GM12892 (cell line): ENCODE measurements at regions not wholly inside any gene's neighbourhood (a gene's known extent, or its start where the extent isn't known, plus 50 kb on each side); places are given as distances from the start of the nearest gene placed in this dataset.
A peak's percentile ranks its signal among the peaks of the same experiment; 100 is the strongest.

ENCODE experiments used
- DNase-seq: peaks from one replicate; pipeline ENCODE4 v3.0.0; 2011; ENCODE audit not compliant: insufficient read length
- FAIRE-seq: peaks from 2 replicates; lab custom pipeline; 2011; peaks lifted over from hg19 to GRCh38; lab: Jason Lieb, UNC
- POLR2A ChIP-seq: IDR thresholded peaks from 2 replicates; pipeline ENCODE4 v1.6.1; 2011; ENCODE audit warnings: low read depth, low read length, control low read depth
- POLR2AphosphoS5 ChIP-seq: IDR thresholded peaks from 2 replicates; pipeline ENCODE4 v1.6.1; 2011; ENCODE audit warnings: low read depth, low read length, control low read depth
- TAF1 ChIP-seq: IDR thresholded peaks from 2 replicates; pipeline ENCODE4 v1.6.1; 2011; ENCODE audit warnings: low read depth, mild to moderate bottlenecking, control low read depth, low read length, borderline replicate concordance

DNA sequence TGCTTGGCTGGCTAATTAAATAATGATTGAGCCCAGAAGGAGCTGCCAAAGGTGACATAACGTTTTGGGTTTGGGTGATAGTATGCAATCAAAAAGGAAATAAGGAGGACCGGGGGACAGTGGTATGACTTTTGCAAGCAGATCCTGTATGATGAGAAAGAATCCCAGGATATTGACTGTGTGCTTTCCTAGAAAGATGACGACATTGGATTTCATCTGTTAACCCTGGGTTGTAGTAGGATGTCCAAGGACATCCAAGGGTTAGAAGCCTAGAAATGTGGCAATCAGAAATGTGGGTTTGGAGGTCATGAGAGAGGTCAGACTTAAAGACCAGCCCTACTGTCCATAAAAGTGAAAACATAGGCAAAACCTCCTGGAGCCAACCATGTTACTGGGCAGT is 50.3 kb upstream of the HMHB1 start:
- no peak for TF ChIP-seq POLR2AphosphoS5
- TF ChIP-seq POLR2A = no peak
- no peak for TF ChIP-seq TAF1
- FAIRE-seq = peak; percentile 21
- DNase-seq = no peak

DNA sequence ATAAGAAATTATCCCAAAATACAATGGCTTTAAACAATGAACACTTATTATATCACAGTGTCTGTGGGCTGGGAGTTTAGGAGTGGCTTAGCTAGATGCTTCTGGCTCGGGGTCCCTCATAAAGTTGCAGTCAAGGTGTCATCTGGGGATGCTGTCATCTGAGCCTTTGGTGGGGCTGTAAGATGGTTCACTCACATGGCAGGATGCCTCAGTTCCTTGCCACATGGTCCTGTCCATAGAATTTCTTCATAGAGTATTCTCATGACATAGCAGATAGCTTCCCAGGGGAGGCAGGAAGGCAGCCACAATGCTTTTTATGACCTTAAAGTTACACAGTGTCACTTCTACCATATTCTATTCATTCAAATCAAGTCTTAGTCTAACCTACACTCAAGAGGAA is 51.2 kb upstream of the HMHB1 start:
- no peak for DNase-seq
- peak; percentile 33 for FAIRE-seq
- TF ChIP-seq POLR2AphosphoS5 (no peak), POLR2A (no peak), TAF1 (no peak)

DNA sequence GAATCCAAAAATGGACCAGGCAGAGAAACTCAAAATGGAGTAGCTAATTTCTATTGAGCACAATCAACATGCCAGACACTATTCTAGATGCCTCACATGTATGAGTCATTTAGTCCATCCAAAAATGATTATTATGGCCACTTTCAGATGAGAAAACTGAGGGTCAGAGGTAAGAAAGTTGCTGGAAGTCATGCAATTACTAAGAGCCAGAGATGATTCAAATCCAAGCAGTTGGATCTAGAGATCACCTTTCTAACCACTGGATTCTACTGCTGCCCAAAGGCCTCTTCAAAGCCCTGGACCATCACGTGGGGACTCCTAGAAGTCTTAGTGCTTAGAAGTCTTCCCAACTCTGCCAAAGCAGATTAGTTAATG is 51.8 kb upstream of the HMHB1 start:
- FAIRE-seq = no peak
- TF ChIP-seq TAF1 (no peak), POLR2A (no peak), POLR2AphosphoS5 (no peak)
- DNase-seq = no peak

DNA sequence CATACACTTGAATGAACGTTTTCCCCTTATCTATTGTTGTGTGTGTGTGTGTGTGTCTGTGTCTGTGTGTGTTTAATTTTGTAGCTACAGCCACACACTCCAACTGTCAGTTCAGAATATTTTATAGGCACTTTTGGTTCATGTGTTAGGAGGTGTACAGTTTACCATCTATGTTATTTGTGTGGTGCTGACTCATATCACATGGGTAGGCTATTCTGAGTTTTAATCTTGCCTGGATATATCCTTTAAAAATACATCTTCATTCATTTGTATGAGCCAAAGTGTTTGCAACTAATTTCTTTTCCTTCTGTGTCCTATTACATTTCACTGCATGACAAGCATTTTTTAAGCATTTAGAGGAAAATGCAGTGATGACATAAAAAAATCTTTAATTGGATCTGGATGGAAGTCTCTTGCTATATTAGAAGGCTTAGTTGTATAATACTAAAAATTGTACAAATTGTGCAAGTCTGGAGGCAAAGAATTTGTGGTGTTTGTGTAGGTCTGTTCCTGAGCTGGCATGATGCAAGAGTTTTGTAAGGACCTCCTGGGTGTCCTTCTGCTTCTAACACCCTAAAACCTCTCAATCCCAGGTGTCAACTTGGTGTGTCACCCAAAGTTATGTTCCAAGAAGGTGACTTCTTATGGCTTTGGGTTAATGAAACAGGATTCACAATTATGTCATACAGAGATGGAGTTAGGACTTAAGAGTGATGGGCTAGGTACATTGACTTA is 52.4 kb upstream of the HMHB1 start:
- TF ChIP-seq TAF1 (no peak), POLR2AphosphoS5 (no peak), POLR2A (no peak)
- DNase-seq (no peak), FAIRE-seq (peak; percentile 87)

DNA sequence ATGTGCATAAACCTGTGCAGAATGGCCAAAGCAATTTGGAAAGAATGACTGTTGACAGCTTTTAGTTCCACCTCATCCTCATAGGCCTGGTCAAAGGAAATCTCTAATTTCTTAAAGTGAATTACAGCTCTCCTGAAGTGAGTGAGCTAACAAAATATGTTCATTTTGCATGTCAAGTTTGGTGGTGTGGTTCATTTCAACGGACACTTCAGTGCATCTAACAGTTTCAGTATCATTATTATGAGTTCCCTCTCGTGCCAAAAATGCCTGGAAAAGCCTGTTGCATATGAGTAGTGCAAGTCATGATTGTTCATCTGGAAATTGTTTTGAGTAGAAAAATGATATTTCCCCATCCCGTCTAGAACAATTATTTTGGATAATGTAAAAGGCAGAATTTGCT is 53.2 kb upstream of the HMHB1 start:
- FAIRE-seq = peak; percentile 87
- DNase-seq = no peak
- TF ChIP-seq POLR2A = no peak
- no peak for TF ChIP-seq POLR2AphosphoS5
- no peak for TF ChIP-seq TAF1

DNA sequence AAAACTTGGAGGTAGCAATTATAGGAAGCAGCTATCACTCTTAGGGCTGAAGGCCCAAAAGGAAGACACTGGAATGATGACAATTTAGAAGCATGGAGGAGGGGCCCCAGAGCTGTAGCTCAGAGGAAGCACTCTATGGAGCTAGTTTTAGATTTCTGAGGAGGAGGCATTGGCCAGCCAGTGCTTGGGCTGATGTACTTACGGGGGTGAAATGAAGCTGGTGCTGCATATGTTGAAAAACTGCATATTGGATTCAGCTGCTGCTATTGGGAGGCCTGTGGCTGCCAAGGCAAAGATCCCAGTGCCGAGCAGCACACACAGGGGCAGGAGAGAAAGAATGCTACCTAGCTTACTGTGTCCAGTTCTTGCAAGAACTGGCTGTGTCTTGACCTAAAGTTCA is 53.9 kb upstream of the HMHB1 start:
- no peak for DNase-seq
- TF ChIP-seq POLR2AphosphoS5 (no peak), POLR2A (no peak), TAF1 (no peak)
- FAIRE-seq = no peak

DNA sequence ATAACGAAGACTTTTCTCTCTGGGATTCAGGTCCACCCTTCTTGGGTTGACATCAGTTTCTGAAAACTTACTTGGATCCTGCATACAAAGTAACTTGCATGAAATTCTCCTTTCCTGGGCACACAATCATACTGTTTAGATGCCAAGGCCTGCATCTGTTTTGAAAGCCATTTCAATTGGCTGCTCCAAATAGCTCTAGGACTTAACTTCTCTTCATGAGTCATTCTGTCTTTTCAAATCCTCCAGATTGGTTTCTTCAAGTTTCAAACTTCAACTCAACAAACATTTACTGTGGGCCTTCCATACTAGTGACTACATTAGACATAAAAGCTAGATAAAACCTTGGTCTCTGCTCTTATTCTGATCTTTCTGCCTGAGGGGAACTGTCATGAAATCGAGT is 54.8 kb upstream of the HMHB1 start:
- DNase-seq = no peak
- FAIRE-seq = peak; percentile 80
- no peak for TF ChIP-seq POLR2A
- TF ChIP-seq POLR2AphosphoS5 = no peak
- TF ChIP-seq TAF1 = no peak

DNA sequence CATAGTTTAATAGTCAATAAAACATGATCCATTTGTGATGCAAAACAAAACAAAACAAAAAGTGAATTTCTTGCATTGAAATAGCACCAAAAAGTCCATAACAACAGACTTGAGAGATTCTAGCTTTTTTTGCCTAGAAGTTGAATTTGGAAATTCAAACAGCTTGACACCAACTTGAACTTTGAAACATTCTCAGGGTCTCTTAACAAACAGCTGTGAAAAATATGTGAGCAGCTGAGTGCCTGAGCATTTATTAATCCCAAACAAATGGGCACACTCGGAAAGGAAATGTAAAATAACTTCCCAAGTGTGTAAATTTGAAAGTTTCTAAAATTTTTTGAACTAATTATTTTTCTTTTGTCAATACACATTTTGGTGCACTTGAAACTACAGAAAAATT is 56.0 kb upstream of the HMHB1 start:
- FAIRE-seq = no peak

DNA sequence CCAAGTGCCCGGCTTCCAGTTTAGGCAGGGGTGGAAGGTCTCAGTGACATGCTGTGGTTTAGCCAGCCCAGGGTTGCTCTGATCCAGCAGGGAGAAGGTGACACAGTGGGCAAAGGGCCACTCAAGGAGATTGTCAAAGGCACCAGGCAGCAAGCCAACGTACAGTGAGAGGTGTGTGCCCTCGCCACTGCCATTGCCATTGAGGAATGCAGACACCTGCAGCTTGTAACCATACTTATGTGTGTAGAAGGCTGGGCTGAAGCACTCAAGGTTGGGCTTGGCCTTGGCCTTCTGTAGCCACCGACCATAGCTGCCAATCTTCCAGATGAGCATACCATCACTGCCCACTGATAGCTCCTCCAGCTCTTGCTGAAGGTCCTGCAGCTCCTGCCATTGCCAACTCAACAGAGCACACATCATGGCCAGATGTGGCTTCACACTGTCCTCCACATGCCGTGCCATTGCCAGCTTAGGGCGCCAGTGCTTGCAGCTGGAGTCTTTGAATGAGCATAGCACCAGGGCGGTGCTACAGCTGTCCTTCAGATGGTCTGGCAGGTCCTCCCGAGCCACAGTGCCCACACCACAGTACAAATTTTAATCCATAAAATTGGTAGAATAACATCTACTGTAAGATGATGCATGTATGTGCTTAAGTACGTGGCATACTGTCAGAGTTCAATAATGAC is 59.7 kb upstream of the HMHB1 start:
- no peak for TF ChIP-seq TAF1
- no peak for TF ChIP-seq POLR2AphosphoS5
- no peak for TF ChIP-seq POLR2A
- DNase-seq = no peak
- no peak for FAIRE-seq

More for the DNA sequence above, 56.0 kb upstream of the HMHB1 start:
- TF ChIP-seq TAF1 (no peak), POLR2A (no peak), POLR2AphosphoS5 (no peak)
- DNase-seq = no peak

DNA sequence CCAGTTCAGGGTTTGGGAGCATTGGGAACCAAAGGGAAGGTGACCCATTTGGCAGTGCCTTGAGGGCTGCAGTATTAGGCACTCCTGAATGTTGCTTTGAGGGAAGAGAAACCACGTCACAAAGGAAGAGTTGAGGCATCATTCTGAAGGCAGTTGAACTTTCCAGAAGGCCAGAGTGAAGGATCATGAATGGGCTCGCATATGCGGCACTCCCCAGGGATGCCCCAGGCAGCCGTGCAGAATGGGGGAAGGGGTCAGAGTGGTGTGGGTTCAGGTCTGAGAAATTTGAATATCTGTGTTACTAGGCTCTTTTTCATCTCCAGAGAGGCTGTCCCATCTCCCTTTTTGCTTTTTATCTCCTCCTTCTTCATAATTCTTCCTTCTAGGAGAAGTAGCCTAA is 60.6 kb upstream of the HMHB1 start:
- no peak for DNase-seq
- no peak for TF ChIP-seq TAF1
- no peak for TF ChIP-seq POLR2A
- no peak for TF ChIP-seq POLR2AphosphoS5
- FAIRE-seq = no peak

DNA sequence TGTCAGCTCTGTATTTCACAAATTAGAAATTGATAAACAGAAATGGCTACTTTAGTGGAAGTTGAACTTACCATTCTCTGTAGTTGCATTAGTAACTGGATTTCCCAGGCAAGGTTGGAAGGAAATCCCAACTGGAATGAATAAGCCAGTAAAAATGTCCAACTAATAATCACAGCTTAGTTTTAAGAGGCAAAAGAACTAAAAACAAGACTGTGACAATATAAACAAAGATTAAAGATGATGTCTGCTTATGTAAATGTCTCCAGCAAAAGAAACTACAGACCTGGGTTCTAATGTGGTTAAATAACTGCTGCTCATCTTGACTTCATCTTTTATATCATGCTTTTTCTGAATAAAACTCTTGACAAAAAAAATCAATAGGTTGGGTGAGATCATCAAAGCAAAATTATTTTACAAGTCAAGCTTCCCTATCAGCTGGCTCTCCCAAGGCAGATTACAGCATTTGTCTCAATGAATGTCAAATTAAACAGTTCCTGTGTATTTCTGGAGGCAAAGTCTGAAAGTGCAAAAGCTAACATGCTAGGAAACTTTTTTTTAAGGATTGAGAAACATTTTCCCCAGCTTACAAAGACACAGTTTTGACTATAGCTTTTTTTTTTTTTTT is 62.3 kb upstream of the HMHB1 start:
- FAIRE-seq (no peak), DNase-seq (no peak)
- TF ChIP-seq POLR2A (no peak), POLR2AphosphoS5 (no peak), TAF1 (no peak)
